NCI-H128 (cell line): ENCODE measurements at regions not wholly inside any gene's neighbourhood (a gene's known extent, or its start where the extent isn't known, plus 50 kb on each side); places are given as distances from the start of the nearest gene placed in this dataset.

ENCODE experiments used
- DNase-seq: peaks from one replicate; lab custom pipeline; 2025; ENCODE audit not compliant: unreplicated experiment; lab: John Stamatoyannopoulos, UW

- no peak for DNase-seq
Measured at GRCh38 chr10:33521904-33522303, 187.4 kb upstream of the NRP1 start.

- no peak for DNase-seq
Measured at GRCh38 chr10:33521062-33521461, 186.6 kb upstream of the NRP1 start.

- DNase-seq = no peak
Measured at GRCh38 chr10:33520223-33520622, 185.8 kb upstream of the NRP1 start.

- DNase-seq = no peak
Measured at GRCh38 chr10:33519130-33519860, 184.8 kb upstream of the NRP1 start.

GRCh38 chr10:33510206-33510605 lies 175.7 kb upstream of the NRP1 start:
- no peak for DNase-seq

- peak; percentile 7 for DNase-seq
Measured at GRCh38 chr10:33509231-33509831, 174.9 kb upstream of the NRP1 start.

- no peak for DNase-seq
Measured at GRCh38 chr10:33507662-33508425, 173.4 kb upstream of the NRP1 start.

- DNase-seq = no peak
Measured at GRCh38 chr10:33506838-33507661, 172.6 kb upstream of the NRP1 start.

- no peak for DNase-seq
Measured at GRCh38 chr10:33506391-33506790, 171.9 kb upstream of the NRP1 start.

GRCh38 chr10:33501161-33501560 lies 166.7 kb upstream of the NRP1 start:
- DNase-seq = no peak

GRCh38 chr10:33498391-33498891 lies 164.0 kb upstream of the NRP1 start:
- DNase-seq = no peak

- DNase-seq = no peak
Measured at GRCh38 chr10:33497338-33497737, 162.9 kb upstream of the NRP1 start.

GRCh38 chr10:33496096-33496495 lies 161.6 kb upstream of the NRP1 start:
- no peak for DNase-seq

GRCh38 chr10:33494694-33495265 lies 160.3 kb upstream of the NRP1 start:
- DNase-seq = no peak

GRCh38 chr10:33493978-33494377 lies 159.5 kb upstream of the NRP1 start:
- no peak for DNase-seq

GRCh38 chr10:33493497-33493896 lies 159.0 kb upstream of the NRP1 start:
- DNase-seq = no peak

GRCh38 chr10:33492701-33493345 lies 158.4 kb upstream of the NRP1 start:
- no peak for DNase-seq

GRCh38 chr10:33489501-33490176 lies 155.2 kb upstream of the NRP1 start:
- DNase-seq = no peak

GRCh38 chr10:33487014-33487776 lies 152.7 kb upstream of the NRP1 start:
- DNase-seq = no peak
